Vagina (tissue), 2 donors: ENCODE measurements at regions not wholly inside any gene's neighbourhood (a gene's known extent, or its start where the extent isn't known, plus 50 kb on each side); places are given as distances from the start of the nearest gene placed in this dataset.
"Not testable (repeated sequence)": the region's sequence is repeated elsewhere in the genome, so short reads cannot be mapped to it uniquely, and the experiment has no call there.

Source experiments
- POLR2AphosphoS5 ChIP-seq, 2 donors: sonication (generic); formaldehyde crosslinking; IDR thresholded peaks; one replicate each; pipeline ENCODE4 v1.9.0; 2017; ENCODE audit warnings: antibody characterized with exemption in 2 of 2, mild to moderate bottlenecking in 2 of 2, low read depth in 1 of 2; ENCODE audit not compliant: insufficient read depth in 1 of 2
- TF ChIP-seq, protein P1 (sequence below), 3 experiments: fragments of 450-650 bp in 2 of 3; fragments of 200-600 bp in 1 of 3; sonication (generic) in 1 of 3; IDR thresholded peaks; one replicate each; pipeline ENCODE4 v1.5.1; 2017 to 2019; ENCODE audit warnings: antibody characterized with exemption in 3 of 3, mild to moderate bottlenecking in 2 of 3, moderate library complexity in 2 of 3

DNA sequence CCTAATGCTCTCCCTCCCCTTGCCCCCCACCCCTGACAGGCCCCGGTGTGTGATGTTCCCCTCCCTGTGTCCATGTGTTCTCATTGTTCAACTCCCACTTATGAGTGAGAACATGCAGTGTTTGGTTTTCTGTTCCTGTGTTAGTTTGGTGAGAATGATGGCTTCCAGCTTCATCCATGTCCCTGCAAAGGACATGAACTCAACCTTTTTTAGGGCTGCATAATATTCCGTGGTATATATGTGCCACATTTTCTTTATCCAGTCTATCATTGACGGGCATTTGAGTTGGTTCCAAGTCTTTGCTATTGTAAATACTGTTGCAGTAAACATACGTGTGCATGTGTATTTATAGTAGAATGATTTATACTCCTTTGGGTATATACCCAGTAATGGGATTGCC lies 69.5 kb downstream of the HINT1 start:
- not testable (repeated sequence) for TF ChIP-seq POLR2AphosphoS5 (IDR thresholded peaks at IDR 0.05; ENCODE audit: insufficient read depth in 1 of 2, low read depth in 1 of 2)
- TF ChIP-seq, protein P1, sequence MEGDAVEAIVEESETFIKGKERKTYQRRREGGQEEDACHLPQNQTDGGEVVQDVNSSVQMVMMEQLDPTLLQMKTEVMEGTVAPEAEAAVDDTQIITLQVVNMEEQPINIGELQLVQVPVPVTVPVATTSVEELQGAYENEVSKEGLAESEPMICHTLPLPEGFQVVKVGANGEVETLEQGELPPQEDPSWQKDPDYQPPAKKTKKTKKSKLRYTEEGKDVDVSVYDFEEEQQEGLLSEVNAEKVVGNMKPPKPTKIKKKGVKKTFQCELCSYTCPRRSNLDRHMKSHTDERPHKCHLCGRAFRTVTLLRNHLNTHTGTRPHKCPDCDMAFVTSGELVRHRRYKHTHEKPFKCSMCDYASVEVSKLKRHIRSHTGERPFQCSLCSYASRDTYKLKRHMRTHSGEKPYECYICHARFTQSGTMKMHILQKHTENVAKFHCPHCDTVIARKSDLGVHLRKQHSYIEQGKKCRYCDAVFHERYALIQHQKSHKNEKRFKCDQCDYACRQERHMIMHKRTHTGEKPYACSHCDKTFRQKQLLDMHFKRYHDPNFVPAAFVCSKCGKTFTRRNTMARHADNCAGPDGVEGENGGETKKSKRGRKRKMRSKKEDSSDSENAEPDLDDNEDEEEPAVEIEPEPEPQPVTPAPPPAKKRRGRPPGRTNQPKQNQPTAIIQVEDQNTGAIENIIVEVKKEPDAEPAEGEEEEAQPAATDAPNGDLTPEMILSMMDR (IDR thresholded peaks at IDR 0.05): not testable (repeated sequence)
